A673 (cell line): ENCODE measurements at regions not wholly inside any gene's neighbourhood (a gene's known extent, or its start where the extent isn't known, plus 50 kb on each side); places are given as distances from the start of the nearest gene placed in this dataset.

ENCODE experiments used
- BruUV-seq: library from RNA; stranded (reverse); fragments of 400-500 nt; replicated peaks from 2 replicates; lab custom pipeline; 2021; lab: Mats Ljungman, UMichigan
- CTCF ChIA-PET: fragments of 300-600 bp; sonication (Branson Sonifier 250); formaldehyde crosslinking; loops from one replicate; lab custom pipeline; 2022; ENCODE audit warnings: antibody characterized with exemption; lab: Charles Lee
- POLR2A ChIA-PET: fragments of 300-600 bp; sonication (Branson Sonifier 250); formaldehyde crosslinking; loops from one replicate; lab custom pipeline; 2022; ENCODE audit warnings: antibody characterized with exemption; ENCODE audit not compliant: low non-redundant PET; lab: Charles Lee
- DNase-seq: peaks from one replicate; pipeline ENCODE4 v3.0.0-alpha.2; 2015; ENCODE audit warnings: low spot score
- H3K27ac ChIP-seq: fragments of 200-600 bp; sonication (generic); 2 replicates; pipeline ENCODE4 v1.5.1; 2016; ENCODE audit warnings: mixed run types, low read depth, mild to moderate bottlenecking, mixed read lengths, antibody characterized with exemption, low read length; ENCODE audit not compliant: poor library complexity, severe bottlenecking
- H3K27me3 ChIP-seq: fragments of 200-600 bp; sonication (generic); replicated peaks from 2 replicates; pipeline ENCODE4 v1.6.1; 2017; ENCODE audit warnings: mixed run types, low read depth, mild to moderate bottlenecking, mixed read lengths, antibody characterized with exemption, low read length; ENCODE audit not compliant: insufficient read depth, poor library complexity
- H3K36me3 ChIP-seq: fragments of 200-600 bp; sonication (generic); 2 replicates; pipeline ENCODE4 v1.6.1; 2016; ENCODE audit warnings: mixed run types, mild to moderate bottlenecking, mixed read lengths, antibody characterized with exemption, low read length; ENCODE audit not compliant: insufficient read depth, poor library complexity, severe bottlenecking
- H3K4me1 ChIP-seq: fragments of 200-600 bp; sonication (generic); 2 replicates; pipeline ENCODE4 v1.6.1; 2017; ENCODE audit warnings: mixed run types, mild to moderate bottlenecking, mixed read lengths, antibody characterized with exemption, low read length; ENCODE audit not compliant: insufficient read depth, poor library complexity, severe bottlenecking
- H3K4me3 ChIP-seq: fragments of 200-600 bp; sonication (generic); 2 replicates; pipeline ENCODE4 v1.5.1; 2016; ENCODE audit warnings: low read depth, mixed run types, mild to moderate bottlenecking, mixed read lengths, low read length; ENCODE audit not compliant: poor library complexity, severe bottlenecking
- H3K9me3 ChIP-seq: fragments of 200-600 bp; sonication (generic); 2 replicates; pipeline ENCODE4 v1.6.1; 2016; ENCODE audit warnings: mixed run types, low read depth, mild to moderate bottlenecking, mixed read lengths, antibody characterized with exemption, low read length; ENCODE audit not compliant: poor library complexity, severe bottlenecking
- EZH2 ChIP-seq: fragments of 200-600 bp; sonication (generic); IDR thresholded peaks from 2 replicates; pipeline ENCODE4 v1.6.1; 2017; ENCODE audit warnings: borderline replicate concordance, low read depth, mild to moderate bottlenecking, mixed read lengths, antibody characterized with exemption, low read length; ENCODE audit not compliant: poor library complexity, severe bottlenecking
- intact Hi-C: fragments of 100-400 bp; cut with micrococcal nuclease; formaldehyde crosslinking; loops from one replicate; pipeline ENCODE4 v1.10.0; 2022; ENCODE audit not compliant: unreplicated experiment
- TF ChIP-seq, protein P1 (sequence below): fragments of 300-800, 200-600 bp; sonication (generic); conservative IDR thresholded peaks from 2 replicates; pipeline ENCODE4 v1.5.1; 2017; ENCODE audit warnings: low read depth, mild to moderate bottlenecking, antibody characterized with exemption, low read length, moderate library complexity, mixed read lengths

DNA sequence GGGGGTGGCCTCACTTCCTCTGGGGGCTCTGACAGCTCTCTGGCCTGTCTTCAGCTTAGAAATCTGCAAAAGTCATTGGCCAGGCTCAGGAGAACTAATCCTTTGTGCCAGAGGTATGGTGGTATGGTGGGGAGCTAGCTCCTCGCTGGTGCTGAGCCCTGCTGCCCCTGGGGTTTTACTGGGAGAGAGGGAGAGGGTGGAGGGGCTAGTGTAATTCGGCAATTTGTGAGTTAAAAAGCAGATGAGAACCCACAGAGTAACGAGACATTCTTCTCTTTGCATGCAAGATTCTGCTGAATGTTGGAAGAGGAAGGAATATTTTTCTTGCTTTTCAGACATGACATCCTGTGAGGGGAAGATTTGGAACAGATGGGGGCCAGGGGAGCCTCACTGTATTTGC is 65.5 kb upstream of the SPRY4 start:
- Histone ChIP-seq H3K27ac (peak overlapping the region; percentile 90), H3K4me1 (peaks cover 59% of the 10 kb centered on the region), H3K27me3 (no peaks in the 10 kb centered on the region), H3K9me3 (no peaks in the 10 kb centered on the region), H3K36me3 (no peaks in the 10 kb centered on the region), H3K4me3 (peak overlapping the region; percentile 13)
- intact Hi-C loops, result no loop called here
- TF ChIP-seq EZH2, result no peak
- TF ChIP-seq, protein P1, sequence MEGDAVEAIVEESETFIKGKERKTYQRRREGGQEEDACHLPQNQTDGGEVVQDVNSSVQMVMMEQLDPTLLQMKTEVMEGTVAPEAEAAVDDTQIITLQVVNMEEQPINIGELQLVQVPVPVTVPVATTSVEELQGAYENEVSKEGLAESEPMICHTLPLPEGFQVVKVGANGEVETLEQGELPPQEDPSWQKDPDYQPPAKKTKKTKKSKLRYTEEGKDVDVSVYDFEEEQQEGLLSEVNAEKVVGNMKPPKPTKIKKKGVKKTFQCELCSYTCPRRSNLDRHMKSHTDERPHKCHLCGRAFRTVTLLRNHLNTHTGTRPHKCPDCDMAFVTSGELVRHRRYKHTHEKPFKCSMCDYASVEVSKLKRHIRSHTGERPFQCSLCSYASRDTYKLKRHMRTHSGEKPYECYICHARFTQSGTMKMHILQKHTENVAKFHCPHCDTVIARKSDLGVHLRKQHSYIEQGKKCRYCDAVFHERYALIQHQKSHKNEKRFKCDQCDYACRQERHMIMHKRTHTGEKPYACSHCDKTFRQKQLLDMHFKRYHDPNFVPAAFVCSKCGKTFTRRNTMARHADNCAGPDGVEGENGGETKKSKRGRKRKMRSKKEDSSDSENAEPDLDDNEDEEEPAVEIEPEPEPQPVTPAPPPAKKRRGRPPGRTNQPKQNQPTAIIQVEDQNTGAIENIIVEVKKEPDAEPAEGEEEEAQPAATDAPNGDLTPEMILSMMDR, result no peak
- no TSS peak for BruUV-seq
- DNase-seq, result no peak
- POLR2A ChIA-PET, result no interaction called here
- CTCF ChIA-PET, result interaction anchor here (0.6 kb wide), 1 partner anchor 238 kb away, joined by 3 read pairs; no protein-coding TSS in a partner anchor

DNA sequence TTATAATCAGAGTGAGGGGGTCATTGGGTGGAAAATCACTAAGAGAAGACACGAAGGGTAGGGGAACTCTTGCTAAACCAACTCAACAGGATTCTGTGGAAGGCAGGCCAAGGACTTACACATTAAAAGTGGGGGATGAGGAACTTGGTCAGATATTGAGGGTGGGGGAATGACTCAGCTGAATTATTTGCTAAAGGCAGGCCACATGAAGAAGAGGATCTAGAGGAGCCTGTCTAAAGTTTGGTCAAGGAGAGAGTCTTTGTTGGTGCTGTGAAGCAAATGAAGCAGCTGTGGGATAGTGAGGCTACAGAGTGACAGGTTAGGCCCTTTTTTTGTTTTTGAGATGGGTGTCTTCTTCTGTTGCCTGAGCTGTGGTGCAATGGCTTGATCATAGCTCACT is 63.9 kb upstream of the SPRY4 start:
- TF ChIP-seq, protein P1, result no peak
- no peak for TF ChIP-seq EZH2
- Histone ChIP-seq H3K9me3 (no peaks in the 10 kb centered on the region), H3K36me3 (no peaks in the 10 kb centered on the region), H3K4me1 (peaks cover 59% of the 10 kb centered on the region), H3K27ac (peak overlapping the region; percentile 90), H3K4me3 (no peak overlapping the region), H3K27me3 (no peaks in the 10 kb centered on the region)
- DNase-seq, result no peak
- ChIA-PET CTCF (no interaction called here), POLR2A (no interaction called here)
- no TSS peak for BruUV-seq
- intact Hi-C loops, result loop anchor here (5.0 kb wide), 1 partner anchor 66 kb away; no protein-coding TSS in a partner anchor

DNA sequence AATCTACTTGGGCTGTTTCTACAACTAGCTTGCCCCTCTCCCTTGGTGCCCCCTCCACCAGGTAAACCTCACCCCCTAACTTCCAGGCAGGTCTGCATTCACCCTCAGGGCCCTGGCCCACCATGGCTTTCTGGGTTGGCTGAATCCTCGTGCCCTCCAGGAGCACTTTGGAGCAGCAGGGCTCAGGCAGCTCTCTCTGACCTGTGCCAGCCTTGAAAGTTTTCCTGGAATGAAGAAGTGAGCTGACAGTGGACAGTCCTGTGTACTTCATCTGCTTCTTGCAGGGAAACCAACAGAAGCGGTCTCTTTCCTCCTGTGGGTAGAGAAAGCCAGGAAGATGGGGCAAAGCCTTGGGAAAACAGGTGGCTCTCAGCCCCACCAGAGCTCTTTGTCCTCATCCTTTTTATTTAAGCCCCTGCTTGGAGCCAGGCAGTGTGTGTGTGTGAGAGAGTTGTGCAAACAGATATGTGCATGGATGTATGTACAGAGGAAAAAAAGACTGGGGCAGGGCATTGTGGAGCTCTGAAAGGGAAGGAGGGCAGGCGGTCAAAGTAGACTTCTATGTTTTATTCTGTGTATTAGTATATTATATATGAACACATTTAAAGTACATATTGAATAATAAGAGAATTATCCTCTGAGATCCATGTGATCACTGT is 62.3 kb upstream of the SPRY4 start:
- Histone ChIP-seq H3K4me3 (no peak overlapping the region), H3K36me3 (no peaks in the 10 kb centered on the region), H3K27me3 (no peaks in the 10 kb centered on the region), H3K9me3 (no peaks in the 10 kb centered on the region), H3K4me1 (peaks cover 51% of the 10 kb centered on the region), H3K27ac (peak overlapping the region; percentile 84)
- no TSS peak for BruUV-seq
- ChIA-PET POLR2A (interaction anchor here (0.7 kb wide), 1 partner anchor 1981 kb away, joined by 5 read pairs; no protein-coding TSS in a partner anchor), CTCF (no interaction called here)
- intact Hi-C loops, result loop anchor here (2.0 to 5.0 kb wide), 2 partner anchors 22 to 65 kb away; no protein-coding TSS in a partner anchor
- DNase-seq, result no peak
- TF ChIP-seq, protein P1, result no peak
- TF ChIP-seq EZH2, result no peak
